NCI-H226 (cell line): ENCODE measurements at regions not wholly inside any gene's neighbourhood (a gene's known extent, or its start where the extent isn't known, plus 50 kb on each side); places are given as distances from the start of the nearest gene placed in this dataset.

Experiments used
- DNase-seq: peaks from one replicate; pipeline ENCODE4 v3.0.0-alpha.2; 2015

DNA sequence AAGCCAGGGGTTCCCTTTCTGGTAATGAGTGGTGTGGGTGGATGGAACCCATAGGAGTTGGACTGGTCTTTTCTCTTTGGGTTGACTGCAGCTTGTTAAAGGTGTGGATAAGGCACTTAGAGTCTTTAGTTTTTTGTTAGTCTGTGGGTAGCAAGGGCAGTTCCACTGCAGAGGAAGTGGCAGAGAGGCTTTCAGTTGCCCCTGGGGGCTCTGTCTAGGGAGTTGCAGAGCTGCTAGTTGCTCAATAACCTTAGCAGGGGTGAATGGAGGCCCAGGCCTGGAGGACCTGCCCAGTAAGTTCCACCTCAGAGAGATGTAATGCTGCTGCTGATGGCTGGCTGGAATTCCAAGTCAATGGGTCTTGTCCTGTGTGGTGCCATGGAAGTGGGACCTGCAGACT, 282.6 kb upstream of the NDST4 start:
- no peak for DNase-seq

DNA sequence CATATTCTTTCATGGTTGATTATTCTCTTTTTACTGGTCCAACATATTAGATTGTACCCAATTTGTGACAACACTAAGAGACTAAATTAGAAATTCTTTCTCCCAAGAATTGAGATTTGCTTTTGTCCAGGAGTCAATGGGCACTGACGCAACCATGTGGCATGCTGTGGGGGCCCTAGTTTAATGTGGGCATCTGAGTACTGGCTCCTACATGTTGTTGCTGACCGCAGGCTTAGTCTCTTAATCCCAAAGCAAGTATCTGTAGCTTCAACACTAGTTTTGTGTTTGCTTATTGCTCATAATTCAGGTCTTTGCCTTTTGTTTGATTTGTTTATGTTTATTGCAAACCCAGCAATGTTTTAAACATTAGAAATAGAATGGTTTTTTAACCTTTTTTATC, 263.4 kb upstream of the NDST4 start:
- DNase-seq = no peak

DNA sequence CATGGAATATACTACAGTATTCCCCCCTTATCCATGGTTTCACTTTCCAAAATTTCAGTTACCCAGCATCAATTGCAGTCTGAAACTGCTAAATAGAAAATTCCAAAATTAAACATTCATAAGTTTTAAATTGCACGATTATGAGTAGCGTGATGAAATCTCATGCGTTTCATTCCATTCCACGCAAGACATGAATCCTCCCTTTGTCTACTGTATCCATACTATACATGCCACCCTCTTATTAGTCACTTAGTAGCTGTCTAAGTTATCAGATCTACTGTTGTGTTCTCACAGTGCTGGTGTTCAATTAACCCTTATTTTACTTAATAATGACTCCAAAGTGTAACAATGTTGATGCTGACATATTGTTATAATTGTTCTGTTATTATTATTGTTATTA, 261.2 kb upstream of the NDST4 start:
- DNase-seq = no peak

DNA sequence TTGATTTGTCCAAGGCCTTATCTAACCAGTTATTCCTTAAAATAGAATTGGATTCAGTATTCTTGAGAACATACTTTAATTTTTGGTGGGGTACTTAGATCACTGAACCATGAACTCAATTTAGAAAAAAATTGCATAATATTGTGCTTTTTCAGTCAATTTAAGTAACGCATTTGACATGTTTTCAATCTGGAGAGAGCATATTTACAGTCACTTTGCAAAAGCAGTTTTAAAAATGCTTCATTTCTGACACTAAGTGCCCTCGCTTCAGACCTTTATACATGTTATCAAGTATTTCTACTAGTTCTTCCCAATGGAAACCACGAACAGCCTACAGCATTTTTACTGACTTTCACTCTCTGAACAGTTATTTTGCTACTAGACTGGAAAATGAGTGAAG, 257.1 kb upstream of the NDST4 start:
- no peak for DNase-seq

DNA sequence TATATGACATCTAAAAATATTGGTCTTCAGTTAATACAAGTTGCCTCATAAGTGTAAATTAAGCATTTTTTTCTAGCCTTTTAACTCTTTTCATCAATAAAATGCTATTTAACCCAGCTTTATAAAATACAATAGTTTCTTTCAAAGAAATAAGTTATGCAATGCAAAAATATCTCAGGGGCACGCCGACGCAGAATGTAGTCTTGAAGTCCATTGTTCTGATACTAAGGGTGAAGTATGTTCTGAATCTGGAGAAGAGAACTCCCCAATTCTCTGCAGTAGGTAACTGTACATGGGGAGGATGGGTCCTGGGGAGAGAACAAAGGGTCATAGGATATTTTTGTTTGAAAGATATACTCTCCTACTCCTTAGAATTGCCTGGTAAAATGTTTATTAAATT, 256.6 kb upstream of the NDST4 start:
- DNase-seq = no peak

DNA sequence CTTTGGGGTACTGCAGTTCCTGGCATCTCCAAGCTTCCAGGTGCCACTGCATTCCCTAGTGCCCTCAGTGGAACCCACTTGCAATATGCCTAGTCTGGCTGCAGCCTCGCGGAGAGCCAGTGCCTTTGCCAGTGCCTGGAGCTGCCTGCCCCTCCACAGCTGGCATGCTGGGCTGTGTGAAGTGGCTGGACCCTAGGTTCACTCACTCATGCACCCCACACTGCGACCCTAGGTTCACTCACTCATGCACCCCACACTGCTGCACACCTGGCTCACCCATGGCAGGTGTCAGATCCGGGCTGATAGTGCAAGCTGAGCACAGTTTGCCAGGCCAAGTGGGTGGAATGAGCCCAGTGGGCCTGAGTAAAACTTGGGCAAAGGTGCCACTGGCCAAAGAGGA, 253.0 kb upstream of the NDST4 start:
- DNase-seq = no peak

DNA sequence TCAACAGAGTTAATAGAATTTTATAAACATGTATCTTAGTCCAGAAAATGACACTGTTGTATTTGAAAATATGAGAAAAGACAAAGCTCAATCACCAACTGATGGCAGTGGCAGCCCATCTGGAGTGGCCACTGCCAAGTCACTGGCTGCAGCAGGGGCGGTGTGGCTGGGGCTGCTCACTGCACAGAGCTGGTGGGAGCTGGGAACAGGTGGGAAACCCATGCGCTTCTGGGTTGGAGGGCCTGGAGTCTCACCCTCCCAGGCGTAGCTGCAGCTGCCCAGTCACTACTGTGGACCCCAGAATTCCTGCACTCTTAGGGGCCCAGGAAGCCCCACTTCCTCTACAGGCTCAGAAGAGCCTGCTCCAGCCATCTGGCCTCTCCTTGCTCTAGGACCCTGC, 251.8 kb upstream of the NDST4 start:
- DNase-seq = no peak

DNA sequence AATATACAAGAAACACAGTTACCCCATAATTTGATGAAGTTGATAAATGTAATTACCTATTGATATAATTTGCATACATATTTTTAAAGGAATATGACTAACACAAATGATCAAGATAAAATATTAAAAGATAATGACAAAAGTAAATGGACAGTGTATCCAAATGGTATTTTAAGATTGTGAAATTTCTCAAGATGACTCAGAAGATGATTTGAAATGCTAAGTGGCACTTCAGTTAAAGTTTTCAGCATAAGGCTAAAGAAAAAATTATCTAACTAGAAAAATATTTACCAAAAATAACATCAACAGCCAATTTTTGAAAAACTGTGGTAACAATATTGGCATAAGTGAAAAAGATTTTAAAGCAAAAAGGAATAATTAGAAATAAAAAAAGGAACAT, 248.4 kb upstream of the NDST4 start:
- no peak for DNase-seq

DNA sequence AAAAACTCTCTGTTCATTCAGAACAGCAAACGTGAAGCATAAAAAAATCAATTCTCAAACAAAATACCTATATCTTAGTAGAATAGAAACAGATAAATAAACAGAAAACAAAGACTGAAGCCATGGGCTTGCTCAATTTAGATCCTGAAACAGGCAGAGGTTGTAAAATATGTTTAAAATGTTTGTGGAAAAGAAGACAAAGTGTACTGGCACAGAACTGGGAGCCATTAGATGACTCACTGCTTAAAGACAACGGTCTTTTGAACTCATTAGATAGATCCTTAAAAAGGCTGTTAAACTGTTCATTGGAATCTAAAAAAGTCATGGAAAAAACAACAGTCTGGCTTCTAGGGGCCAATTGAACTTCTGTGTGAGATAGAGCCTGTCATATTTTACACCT, 247.0 kb upstream of the NDST4 start:
- peak; percentile 38 for DNase-seq

DNA sequence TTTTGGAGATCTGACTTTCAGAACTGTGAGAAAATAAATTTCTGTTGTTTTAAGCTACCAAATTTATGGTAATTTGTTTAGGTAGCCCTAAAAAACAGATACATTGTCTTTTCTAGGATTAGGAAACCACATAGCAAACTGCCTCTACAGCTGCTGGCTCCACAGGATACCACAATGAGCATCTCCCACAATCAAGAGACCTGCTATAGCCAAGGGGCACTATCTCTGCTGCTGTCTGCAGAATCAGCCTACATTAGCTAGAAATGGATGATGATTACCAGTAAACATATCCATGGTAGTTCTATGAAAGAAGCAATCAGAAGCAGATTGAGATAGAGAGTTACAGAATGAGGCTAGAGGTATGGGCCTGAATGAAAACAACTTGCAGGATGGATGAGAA, 244.4 kb upstream of the NDST4 start:
- no peak for DNase-seq

DNA sequence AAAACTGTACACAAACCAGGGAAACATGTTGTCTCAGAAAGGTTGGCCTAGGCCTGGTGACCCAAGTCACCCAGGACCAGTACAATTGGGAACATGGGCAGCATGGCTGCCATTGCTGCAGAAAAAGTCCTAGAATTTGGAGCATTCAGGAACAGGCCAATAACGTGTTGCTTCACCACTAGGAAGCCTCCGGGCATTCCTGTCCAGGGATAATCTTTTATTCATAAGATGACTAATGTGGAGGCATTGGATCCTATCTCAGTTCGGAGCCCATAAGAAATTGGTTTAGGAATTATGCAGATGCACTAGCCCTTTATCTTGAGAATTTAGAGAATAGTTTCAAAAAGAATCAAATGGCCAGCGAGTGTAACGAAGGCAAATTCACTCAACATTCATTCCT, 242.8 kb upstream of the NDST4 start:
- DNase-seq = peak; percentile 23

DNA sequence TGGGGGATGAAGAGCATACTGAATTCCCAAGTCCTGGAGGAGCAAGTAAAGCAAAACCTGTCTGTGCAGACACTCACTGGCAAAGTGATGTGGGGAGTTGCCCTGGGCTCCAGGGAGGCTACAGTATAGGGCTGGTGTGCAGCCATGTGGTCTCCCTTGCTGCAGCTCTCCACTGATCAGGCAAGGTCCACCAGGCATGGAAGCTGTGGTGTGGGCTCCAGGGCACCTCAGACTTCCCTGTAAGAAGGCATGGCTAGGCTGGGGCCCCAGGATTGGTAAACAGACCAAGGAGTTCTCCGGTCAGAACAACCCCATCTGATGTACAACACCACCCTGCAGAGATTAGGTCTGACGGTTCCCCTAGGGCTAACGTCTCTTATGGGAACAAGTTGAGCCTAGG, 241.9 kb upstream of the NDST4 start:
- DNase-seq = no peak

DNA sequence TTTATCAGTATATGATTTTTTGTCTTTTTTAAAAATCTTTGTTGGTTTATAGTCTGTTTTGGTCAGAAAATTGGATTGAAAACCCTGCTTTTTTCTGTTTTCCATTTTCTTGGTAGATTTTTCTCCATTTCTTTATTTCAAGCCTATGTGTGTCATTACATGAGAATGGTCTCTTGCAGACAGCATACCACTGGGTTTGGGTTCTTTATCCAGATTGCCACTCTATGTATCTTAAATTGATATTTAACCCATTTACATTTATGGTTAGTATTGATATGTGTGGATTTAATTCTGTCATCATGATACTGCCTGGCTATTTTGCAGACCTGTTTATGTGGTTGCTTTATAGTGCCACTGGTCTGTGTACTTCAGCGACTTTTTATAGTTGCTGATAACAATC, 239.9 kb upstream of the NDST4 start:
- DNase-seq = no peak

DNA sequence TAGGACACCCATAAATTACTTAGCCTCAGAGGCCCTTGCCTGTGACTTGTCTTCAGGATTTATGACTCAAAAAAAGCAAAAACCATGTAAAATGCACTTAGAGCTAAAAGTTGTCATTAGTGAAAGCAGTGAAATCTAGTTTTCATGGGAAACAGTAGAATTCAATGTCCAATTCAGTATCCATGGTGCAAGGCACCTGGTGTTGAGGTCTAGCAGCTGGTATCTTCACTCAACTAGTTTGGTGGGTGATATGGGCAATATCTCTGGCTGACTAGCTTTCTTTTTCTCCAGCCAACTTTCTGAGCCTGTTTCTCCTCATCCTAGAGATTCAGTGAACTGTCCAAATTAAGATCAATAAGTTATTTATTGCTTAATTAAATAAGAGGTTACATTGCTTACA, 229.8 kb upstream of the NDST4 start:
- no peak for DNase-seq

DNA sequence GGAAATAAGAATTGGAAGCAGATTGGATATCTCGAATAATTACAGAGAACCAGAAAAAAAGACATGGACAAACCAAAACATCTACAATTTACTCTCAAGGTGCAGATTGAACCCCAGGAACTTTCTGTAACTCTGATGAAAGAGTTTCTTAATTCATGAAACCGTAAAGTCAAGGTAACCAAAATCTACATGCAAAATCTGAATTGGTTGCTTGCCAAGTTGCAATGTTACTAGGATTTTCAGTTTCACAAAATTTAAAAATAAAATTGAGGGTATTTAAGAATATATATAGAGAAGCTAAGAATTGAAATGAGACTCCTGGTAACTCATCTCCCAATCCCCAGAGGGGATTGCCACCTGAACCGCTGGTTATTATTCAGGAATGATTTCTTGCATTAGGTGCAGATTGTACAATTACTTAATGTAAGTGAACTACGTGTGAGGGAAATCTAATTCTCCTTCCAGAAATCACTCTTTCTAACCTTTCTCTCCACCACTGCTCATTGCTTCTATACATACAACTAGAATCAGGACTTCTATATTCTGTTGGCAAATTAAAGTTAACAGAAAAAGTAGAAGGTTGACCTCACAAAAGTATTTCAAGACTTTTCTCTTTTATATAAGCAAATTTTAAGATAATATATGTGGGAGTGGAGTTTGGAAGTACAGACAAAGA, 221.5 kb upstream of the NDST4 start:
- no peak for DNase-seq

DNA sequence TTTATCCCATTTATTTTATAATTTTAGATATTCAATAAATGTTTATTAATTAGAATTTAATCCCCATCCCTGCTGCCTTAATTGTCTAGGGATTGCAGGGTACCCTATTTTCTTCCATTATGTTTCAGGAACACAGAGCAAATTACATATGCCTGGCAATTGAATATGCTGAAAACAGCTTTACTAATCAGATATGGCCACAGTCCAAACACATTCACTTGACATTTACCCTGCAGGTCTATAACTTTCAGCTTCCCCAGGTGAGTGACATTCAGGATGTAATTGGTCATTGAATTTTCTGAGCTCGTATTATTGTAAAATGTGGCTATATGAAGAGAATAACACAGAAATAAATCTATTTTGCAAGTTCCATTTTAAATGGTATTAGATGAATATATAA, 218.7 kb upstream of the NDST4 start:
- no peak for DNase-seq

DNA sequence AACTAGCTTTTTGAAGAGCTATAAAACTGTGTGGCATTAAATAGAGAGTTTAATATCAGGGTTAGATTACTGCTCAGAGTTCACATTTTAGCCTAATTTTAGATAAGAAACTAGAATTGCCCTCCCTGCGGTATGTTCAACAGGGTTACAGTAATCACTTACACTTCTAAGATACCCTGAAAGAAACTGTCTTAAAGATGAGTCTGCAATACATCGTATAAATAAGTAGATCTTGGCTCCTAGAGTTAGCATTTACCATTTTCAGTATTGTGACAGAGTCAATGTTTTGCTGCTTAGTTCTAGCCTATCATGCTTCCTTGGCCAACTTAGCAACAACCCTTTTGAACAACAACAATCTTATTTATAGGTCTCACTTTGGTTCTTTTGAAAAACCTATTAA, 217.8 kb upstream of the NDST4 start:
- no peak for DNase-seq

DNA sequence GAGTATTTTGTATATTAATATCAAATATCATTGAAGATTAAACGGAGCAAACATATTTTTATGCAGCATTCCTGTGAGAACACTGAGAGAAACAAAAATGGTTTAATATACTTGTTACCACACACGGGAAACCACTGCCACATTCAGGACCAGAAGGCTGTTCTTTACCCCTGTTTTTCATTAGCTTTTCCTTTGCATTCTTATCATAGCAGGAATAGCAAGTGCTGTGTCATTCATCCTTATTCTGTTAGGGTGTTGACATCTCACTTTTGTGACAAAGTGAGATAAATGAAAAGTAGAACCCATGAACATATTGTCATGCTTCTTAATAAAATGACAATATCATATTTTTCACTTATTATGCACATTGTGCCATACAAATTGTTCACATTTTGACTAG, 212.4 kb upstream of the NDST4 start:
- no peak for DNase-seq

DNA sequence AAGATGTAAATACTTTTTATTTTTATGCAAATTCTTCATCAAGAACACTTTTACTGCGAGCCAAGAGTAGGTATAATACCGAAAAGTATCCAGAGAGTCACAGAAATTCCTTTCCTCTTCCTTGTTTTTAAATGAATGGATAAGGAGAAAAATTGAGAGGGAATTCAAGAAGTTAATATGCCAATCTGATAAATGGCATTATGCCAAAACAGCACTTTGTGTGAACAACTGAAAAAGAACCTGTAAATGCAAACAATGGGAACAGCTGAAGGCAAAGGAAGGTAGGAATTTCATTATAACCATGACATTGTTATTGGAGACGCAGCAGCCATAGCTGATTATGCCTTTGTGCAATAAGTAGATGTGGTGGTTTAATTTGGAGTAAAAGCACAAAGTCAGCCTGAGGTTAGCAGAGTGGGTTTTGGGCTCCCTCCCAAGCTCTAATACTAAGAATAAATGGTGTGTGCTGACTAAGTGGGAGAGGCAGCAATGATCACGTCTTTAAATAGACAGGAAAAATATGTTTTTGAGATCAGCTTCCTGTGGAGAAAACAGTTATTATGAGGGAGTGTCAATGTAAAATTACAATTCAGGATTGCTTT, 209.8 kb upstream of the NDST4 start:
- no peak for DNase-seq

DNA sequence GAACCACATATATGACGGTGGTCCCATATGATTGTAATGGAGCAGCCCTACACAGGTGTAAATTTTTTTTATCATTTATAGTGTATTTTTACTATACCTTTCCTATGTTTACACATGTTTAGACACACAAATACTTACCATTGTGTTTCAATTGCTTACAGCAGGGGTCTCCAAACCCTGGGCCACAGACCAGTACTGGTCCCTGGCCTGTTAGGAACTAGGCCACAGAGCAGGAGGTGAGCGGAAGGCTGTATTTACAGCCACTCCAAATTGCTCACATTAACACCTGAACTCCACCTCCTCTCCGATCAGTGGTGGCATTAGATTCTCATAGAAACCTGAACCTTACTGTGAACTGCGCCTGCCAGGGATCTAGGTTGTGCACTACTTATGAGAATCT, 201.8 kb upstream of the NDST4 start:
- DNase-seq = no peak

DNA sequence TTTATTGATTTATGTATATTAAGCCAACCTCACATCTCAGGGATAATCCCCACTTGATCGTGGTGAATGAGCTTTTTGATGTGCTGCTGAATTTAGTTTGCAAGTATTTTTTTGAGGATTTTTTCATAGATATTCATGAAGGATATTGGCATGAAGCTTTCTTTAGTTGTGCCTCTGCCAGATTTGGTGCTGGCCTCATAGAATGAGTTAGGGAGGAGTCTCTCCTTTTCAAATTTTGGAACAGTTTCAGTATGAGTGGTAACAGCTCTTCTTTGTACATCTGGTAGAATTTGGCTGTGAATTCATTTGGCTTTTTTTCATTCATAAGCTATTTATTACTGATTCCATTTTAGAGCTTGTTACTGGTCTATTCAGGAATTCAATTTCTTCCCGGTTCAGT, 197.2 kb upstream of the NDST4 start:
- no peak for DNase-seq

DNA sequence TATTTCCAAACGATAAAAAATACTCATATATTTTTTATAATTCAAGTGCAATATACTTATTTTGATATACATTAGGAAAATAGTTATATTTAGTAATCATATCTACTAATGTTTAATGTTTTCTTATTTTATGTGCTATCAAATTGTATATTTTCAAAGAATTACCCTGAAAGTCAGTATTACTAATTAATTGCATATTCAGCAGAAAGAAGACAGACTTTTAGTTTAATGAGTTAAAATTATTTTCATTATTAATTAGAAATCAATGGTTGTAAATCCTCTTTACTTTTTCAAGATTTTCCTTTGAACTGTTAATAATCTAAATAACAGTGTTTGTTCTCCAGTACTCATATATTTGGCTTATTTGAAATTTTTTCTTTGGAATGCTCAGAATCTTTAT, 181.3 kb upstream of the NDST4 start:
- no peak for DNase-seq

DNA sequence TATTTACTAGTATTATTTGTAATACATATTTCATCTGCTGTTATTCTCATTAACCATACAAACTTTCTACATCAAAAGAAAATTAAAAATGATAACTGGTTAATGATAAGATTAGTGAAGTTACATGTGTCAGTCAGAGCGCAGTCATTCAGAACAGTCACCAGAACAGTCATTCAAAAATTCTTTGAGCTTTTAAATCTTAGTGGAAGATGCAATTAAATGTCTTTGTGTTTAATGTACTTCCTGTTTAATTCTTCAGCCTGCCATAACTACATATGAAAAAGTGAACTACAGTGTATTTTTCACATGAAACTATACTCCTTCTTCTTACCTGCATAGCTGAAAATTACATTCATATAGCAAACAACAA, 179.7 kb upstream of the NDST4 start:
- no peak for DNase-seq

DNA sequence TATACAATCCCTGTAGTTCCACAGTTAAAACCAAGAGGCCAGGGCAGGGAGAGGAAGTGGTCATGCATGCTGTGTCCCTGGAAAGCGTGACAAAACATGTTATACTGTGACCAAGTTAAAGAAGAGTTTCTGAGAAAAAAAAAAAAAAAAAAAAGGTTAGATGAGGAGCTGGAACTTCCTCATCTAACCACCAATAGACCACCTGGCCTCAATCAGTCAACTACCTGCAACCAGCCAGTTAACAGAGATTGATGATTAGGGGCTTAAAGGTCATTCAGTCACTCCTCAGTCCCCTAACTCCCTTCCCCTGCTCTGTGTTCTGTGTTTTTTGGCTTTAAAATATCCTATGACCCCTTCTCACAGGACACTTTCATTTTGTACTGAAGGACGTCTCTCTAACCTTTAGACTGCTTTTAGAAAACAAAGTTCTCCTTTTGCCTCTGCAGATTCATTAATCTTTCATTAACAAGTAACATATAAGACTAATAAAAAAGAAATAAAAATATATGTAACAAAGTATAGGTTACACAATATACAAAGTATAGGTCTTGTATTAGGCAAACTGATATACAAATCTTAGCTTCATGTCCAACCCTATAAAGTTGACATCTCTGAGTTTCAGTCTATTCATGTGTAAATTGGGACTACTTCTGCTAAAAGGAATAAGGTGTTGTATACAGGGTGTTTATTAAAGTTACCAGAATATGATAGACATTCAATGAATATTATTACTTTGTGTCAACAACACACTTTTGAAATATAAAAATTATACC, 179.1 kb upstream of the NDST4 start:
- no peak for DNase-seq

DNA sequence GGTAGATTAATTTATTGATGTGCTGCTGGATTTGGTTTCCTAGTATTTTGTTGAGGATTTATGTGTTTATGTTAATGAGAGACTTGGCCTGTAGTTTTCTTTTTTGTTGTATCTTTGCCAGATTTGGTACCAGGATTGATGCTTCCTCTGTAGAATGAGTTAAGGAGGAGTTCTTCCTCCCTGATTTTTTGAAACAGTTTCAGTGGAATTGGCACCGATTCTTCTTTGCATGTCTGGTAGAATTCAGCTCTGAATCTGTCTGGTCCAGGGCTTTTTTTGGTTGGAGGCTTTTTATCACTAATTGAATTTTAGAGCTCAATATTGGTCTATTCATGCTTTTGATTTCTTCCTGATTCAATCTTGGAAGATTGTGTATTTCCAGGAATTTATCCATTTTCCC, 174.0 kb upstream of the NDST4 start:
- DNase-seq = no peak
